ENCODE measurements at regions not wholly inside any gene's neighbourhood (a gene's known extent, or its start where the extent isn't known, plus 50 kb on each side); places are given as distances from the start of the nearest gene placed in this dataset.

GRCh38 chr17:33404070-33404819 lies 111.2 kb upstream of the ASIC2 start:
- no peak for DNase-seq (ENCODE audit: low spot score)

GRCh38 chr17:33416131-33416530 lies 123.0 kb upstream of the ASIC2 start:
- no peak for DNase-seq (ENCODE audit: low spot score)

DNA sequence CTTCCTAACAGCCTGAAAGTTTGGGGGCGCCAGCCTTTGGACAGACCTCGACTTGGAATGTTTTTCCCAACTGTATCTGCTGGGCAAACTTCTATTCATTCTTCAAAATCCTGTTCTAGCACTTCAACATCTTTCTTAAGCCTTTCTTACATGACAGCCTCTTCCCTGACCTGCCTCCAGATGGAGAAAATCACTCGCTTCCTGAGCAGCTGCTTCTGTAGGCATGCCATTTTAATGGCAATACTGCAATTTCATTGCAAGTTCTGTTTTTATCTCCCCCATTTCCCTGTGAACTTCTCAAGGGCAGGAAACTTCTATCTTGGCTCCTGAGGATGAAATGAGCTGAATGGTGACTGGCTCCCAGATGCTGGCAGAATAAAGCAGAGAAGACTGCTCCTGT lies 128.8 kb upstream of the ASIC2 start:
- no peak for DNase-seq (ENCODE audit: low spot score)

DNA sequence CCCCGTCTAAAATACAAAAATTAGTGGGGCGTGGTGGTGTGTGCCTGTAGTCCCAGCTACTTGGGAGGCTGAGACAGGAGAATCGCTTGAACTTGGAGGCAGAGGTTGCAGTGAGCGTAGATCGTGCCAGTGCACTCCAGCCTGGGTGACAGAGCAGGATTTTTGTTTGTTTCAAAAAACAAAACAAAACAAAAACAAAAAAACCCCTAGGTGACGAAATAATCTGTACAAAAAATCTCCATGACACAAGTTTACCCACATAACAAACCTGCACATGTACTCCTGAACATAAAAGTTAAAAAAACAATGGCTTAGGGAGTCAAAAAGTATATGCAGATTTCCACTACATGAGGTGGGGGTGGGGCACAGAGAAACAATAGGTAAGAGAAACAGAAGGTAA lies 140.5 kb upstream of the ASIC2 start:
- no peak for DNase-seq (ENCODE audit: low spot score)

DNA sequence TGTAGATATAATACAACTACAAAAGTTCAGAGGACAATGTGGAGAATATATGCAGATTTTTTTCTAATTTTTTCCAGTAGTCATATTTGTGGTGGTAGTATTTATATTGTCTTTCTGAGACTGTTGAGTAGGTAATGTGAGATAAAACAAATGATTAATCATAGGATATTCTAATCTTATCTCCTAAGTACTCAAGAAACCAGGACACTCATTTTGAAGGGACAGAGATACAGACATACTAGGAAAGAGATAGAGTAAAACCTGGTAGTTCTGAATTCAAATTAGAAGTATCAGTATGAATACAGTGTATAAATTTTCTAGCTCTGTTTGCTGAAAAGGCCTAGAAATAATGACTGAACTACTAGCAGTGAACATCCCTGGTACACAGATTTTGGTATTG lies 141.7 kb upstream of the ASIC2 start:
- no peak for DNase-seq (ENCODE audit: low spot score)

GRCh38 chr17:33435721-33436301 lies 142.7 kb upstream of the ASIC2 start:
- no peak for DNase-seq (ENCODE audit: low spot score)

DNA sequence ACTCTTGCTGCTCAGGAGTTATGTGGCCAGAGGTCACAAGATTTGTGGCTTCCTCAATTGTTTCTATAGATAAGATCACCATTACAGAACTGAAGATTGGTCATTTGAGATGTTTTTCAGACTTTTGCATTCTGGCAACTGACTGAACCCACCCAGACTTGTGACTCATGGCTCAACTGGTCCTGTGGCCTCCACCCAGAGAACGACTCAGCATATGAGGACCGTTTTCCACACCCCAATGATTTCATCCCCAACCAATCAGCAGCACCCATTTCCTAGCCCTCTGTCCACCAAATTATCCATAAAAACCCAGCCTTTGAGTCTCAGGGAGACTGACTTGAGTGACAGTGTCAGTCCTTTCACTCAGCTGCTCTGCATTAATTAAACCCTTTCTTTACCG lies 143.2 kb upstream of the ASIC2 start:
- no peak for DNase-seq (ENCODE audit: low spot score)

DNA sequence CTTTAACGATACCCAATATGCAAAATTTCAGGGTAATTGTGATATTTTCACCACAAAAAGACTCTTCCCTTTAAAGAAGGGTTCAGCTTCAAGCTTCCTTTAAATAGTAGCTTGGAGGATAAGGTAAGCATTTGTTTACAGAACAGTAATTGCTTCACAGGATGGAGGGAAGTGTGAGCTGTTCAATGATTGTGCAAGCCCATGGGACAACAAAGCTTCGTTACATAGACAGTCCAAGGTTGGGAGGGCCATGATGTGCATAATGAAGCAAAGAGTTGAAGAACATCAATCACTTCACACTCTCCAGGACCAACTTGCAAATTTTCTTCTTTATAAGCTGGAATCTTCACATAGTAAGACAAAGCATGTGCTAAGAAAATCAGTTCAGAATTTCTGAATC lies 145.0 kb upstream of the ASIC2 start:
- no peak for DNase-seq (ENCODE audit: low spot score)

GRCh38 chr17:33438578-33438977 lies 145.5 kb upstream of the ASIC2 start:
- DNase-seq (ENCODE audit: low spot score), result no peak

GRCh38 chr17:33442320-33442719 lies 149.2 kb upstream of the ASIC2 start:
- DNase-seq (ENCODE audit: low spot score), result no peak

GRCh38 chr17:33444731-33445130 lies 151.6 kb upstream of the ASIC2 start:
- DNase-seq (ENCODE audit: low spot score), result no peak

- no peak for DNase-seq (ENCODE audit: low spot score)
These were observed 154.0 kb upstream of the ASIC2 start for GRCh38 chr17:33447090-33447489.

- no peak for DNase-seq (ENCODE audit: low spot score)
These were observed 158.1 kb upstream of the ASIC2 start for GRCh38 chr17:33451221-33451620.

DNA sequence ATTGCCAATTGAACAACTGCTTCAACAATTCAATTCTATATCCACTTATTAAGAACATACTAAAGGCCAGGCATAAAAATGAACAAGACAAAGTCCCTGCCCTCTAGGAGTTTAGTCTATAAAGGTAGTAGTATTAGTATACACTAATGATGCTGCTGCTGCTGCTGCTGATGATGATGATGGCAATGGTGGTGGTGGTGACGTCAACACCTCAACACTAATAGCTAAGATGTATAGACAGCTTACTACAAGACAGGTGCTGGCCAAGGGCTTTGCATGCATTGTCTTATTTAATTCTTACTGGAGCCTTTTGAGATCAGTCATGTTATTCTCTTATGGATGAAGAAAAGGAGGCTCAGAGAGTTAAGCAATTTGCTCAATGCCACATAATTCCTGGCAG lies 164.4 kb upstream of the ASIC2 start:
- DNase-seq (ENCODE audit: low spot score), result no peak

GRCh38 chr17:33459078-33459940 lies 166.2 kb upstream of the ASIC2 start:
- DNase-seq (ENCODE audit: low spot score), result peak; percentile 33

DNA sequence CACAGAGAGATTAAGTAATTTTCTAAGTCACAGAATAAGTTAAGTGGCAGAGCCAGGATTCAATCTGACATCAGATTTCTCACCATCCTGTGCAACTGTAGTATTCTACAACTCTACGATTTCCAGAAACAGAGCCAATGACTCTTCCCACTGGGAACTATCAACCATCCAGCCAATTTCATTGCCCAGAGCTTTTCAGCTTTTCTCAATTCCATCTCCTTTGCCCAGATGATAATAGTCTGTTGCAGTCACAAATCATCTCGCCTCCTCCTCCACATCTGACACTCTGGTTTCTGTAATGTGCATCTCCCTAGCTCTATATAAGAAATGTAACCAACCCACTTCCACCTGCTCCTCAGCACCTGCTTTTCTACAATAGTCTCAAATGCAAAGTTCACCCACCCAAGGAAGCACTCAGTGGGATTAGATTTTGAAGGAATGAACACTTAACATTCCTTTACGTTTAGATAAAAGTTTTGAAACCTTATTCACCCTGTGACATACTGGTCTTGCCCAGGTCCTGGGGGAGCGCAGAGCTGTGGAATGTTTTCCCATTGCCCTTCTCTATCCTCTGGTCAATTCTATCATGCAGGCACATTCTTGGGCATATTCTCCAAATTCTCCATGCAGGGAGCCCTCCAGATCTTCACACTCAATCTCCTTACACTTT lies 167.8 kb upstream of the ASIC2 start:
- no peak for DNase-seq (ENCODE audit: low spot score)

DNA sequence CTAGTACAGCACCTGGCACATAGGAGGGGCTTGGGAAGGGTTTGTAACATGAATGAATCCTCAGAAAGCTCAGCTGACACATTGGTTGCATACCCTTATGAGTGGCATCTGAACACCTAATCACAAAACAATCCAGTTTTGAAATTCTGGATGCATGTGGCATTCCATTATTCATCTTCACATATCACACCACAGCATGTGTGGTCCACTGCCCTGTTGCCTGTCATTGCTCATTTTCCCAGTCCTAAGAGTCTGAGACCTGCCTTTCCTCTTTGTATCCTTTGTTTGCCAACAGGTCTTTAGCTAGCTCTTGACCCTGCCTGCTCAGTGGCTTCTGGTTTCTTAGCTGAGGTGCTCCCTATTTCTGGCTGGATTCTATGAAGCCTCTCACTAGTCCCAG lies 170.8 kb upstream of the ASIC2 start:
- no peak for DNase-seq (ENCODE audit: low spot score)

GRCh38 chr17:33464669-33465280 lies 171.7 kb upstream of the ASIC2 start:
- no peak for DNase-seq (ENCODE audit: low spot score)

GRCh38 chr17:33469421-33469820 lies 176.3 kb upstream of the ASIC2 start:
- no peak for DNase-seq (ENCODE audit: low spot score)

DNA sequence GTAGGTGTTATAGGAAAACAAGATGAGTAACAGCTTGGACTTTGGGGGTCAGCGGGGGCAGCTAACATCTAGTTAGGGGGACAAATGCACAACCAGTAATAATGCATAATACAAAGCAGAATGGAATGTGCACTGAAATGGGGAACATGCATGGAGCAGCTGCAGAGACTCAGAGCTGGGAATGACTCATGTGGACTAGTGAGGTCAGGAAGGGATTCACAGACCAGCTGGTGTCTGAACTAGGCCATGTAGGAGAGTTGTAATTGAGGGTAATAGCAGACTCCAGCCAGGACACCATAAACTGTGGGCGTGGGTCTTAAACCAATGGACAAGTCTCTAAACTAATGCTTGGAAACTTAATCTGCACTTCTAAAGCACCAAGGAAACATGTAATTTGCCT lies 176.8 kb upstream of the ASIC2 start:
- DNase-seq (ENCODE audit: low spot score), result no peak

GRCh38 chr17:33473061-33473460 lies 180.0 kb upstream of the ASIC2 start:
- DNase-seq (ENCODE audit: low spot score), result no peak

GRCh38 chr17:33474789-33475188 lies 181.7 kb upstream of the ASIC2 start:
- DNase-seq (ENCODE audit: low spot score), result no peak
